ENCODE measurements at regions not wholly inside any gene's neighbourhood (a gene's known extent, or its start where the extent isn't known, plus 50 kb on each side); places are given as distances from the start of the nearest gene placed in this dataset.
"Not testable (repeated sequence)": the region's sequence is repeated elsewhere in the genome, so short reads cannot be mapped to it uniquely, and the experiment has no call there.

DNA sequence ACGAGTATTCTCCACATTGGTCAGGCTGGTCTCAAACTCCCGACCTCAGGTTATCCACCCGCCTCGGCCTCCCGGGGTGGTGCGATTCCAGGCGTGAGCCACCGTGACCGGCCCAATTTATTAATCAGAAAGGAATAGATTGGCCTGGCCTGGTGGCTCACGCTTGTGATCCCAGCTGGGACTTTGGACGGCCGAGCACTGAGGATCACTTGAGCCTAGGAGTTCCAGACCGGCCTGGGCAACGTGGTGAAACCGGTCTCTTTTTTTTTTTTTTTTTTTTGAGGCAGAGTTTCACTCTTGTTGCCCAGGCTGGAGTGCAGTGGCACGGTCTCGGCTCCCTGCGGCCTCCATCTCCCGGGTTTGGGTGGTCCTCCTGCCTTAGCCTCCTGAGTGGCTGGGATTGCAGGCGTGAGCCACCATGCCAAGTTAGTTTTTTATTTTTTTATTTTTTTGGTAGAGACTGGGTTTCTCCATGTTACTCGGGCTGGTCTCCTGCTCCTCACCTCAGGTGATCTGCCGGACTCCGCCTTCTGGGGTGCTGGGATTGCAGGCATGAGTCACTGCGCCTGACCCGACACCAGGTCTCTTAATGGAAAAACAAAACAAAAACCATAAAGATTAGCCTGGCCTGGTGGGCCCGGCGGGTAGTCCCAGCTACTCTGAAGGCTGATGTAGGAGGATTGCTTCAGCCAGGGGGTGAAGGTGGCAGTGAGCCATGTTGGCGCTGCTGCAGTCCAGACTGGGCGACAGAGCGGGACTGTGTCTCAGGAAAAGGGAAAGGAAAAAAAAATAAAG is 141.0 kb downstream of the GOLGA6L22 start:
- H3K27me3 Mint-ChIP-seq (ENCODE audit: insufficient read depth); H3K4me1 Mint-ChIP-seq (ENCODE audit: low read depth); H3K36me3 Mint-ChIP-seq (ENCODE audit: low read depth); H3K9me3 Mint-ChIP-seq; H3K4me3 Mint-ChIP-seq; intact Hi-C loops (cut with micrococcal nuclease); DNase-seq (ENCODE audit: low spot score); H3K27ac Mint-ChIP-seq: not testable (repeated sequence)

DNA sequence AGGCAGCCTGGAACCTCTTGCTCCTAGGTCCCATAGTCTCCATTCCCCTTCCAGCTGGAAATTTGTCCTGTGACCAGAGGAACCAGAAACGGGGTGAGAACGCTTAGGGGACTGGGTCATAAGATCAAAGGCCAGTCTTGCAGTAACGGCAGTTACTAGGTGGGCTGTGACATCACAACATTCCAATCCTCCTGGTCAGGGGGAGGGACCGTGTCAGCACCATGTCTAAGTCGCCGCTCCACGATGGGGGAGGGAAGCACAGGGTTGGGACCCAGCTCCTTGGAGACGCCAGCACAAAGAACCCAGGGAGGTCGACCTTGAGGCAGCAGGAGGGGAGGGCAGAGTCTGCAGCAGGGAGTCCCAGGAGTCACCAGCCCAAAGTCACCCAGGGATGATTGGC is 158.3 kb downstream of the GOLGA6L22 start:
- H3K9me3 Mint-ChIP-seq; H3K4me1 Mint-ChIP-seq (ENCODE audit: low read depth); H3K4me3 Mint-ChIP-seq; intact Hi-C loops (cut with micrococcal nuclease); H3K36me3 Mint-ChIP-seq (ENCODE audit: low read depth); DNase-seq (ENCODE audit: low spot score); H3K27ac Mint-ChIP-seq; H3K27me3 Mint-ChIP-seq (ENCODE audit: insufficient read depth): not testable (repeated sequence)

GRCh38 chr15:22631789-22632188 is 154.7 kb upstream of the NIPA1 start:
- intact Hi-C loops (cut with micrococcal nuclease); H3K9me3 Mint-ChIP-seq; H3K27me3 Mint-ChIP-seq (ENCODE audit: insufficient read depth); H3K36me3 Mint-ChIP-seq (ENCODE audit: low read depth); H3K4me1 Mint-ChIP-seq (ENCODE audit: low read depth); H3K27ac Mint-ChIP-seq; H3K4me3 Mint-ChIP-seq; DNase-seq (ENCODE audit: low spot score): not testable (repeated sequence)

DNA sequence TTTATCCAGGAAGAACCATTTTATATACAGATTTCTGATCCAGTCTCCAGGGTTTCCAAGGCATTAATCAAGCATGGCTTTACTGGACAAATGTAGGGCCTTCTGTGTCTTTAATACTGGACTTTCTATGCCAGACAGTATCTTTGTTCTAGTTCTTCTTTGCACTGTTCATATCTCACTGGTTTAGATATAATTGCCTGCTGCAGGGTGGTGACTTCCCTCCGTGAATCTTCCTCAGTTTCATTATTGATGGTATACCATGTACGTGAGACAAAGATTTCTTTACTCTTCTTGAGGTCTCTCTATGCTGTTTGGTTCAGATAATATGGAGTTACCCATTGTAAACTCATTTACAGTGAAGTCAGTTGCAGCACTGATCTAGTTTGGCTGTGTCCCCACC is 146.5 kb upstream of the NIPA1 start:
- H3K4me1 Mint-ChIP-seq (ENCODE audit: low read depth); intact Hi-C loops (cut with micrococcal nuclease); H3K36me3 Mint-ChIP-seq (ENCODE audit: low read depth); H3K27ac Mint-ChIP-seq; H3K9me3 Mint-ChIP-seq; DNase-seq (ENCODE audit: low spot score); H3K4me3 Mint-ChIP-seq: not testable (repeated sequence)
- H3K27me3 Mint-ChIP-seq (ENCODE audit: insufficient read depth) = peaks cover 17% of the 10 kb centered on the region

GRCh38 chr15:22649458-22649857 is 137.0 kb upstream of the NIPA1 start:
- H3K27ac Mint-ChIP-seq; intact Hi-C loops (cut with micrococcal nuclease); H3K9me3 Mint-ChIP-seq; H3K4me1 Mint-ChIP-seq (ENCODE audit: low read depth); H3K4me3 Mint-ChIP-seq; H3K36me3 Mint-ChIP-seq (ENCODE audit: low read depth); DNase-seq (ENCODE audit: low spot score): not testable (repeated sequence)
- peaks cover 30% of the 10 kb centered on the region for H3K27me3 Mint-ChIP-seq (ENCODE audit: insufficient read depth)

- H3K36me3 Mint-ChIP-seq (ENCODE audit: low read depth); H3K27ac Mint-ChIP-seq; H3K4me1 Mint-ChIP-seq (ENCODE audit: low read depth); H3K9me3 Mint-ChIP-seq; intact Hi-C loops (cut with micrococcal nuclease); H3K4me3 Mint-ChIP-seq; DNase-seq (ENCODE audit: low spot score): not testable (repeated sequence)
- H3K27me3 Mint-ChIP-seq (ENCODE audit: insufficient read depth) = peaks cover 34% of the 10 kb centered on the region
Measured at GRCh38 chr15:22651179-22651578, 135.3 kb upstream of the NIPA1 start.

GRCh38 chr15:22664294-22665058 is 122.0 kb upstream of the NIPA1 start:
- H3K4me1 Mint-ChIP-seq (ENCODE audit: low read depth); H3K9me3 Mint-ChIP-seq; H3K4me3 Mint-ChIP-seq; H3K36me3 Mint-ChIP-seq (ENCODE audit: low read depth); DNase-seq (ENCODE audit: low spot score); intact Hi-C loops (cut with micrococcal nuclease); H3K27ac Mint-ChIP-seq: not testable (repeated sequence)
- H3K27me3 Mint-ChIP-seq (ENCODE audit: insufficient read depth) = peaks cover 31% of the 10 kb centered on the region

DNA sequence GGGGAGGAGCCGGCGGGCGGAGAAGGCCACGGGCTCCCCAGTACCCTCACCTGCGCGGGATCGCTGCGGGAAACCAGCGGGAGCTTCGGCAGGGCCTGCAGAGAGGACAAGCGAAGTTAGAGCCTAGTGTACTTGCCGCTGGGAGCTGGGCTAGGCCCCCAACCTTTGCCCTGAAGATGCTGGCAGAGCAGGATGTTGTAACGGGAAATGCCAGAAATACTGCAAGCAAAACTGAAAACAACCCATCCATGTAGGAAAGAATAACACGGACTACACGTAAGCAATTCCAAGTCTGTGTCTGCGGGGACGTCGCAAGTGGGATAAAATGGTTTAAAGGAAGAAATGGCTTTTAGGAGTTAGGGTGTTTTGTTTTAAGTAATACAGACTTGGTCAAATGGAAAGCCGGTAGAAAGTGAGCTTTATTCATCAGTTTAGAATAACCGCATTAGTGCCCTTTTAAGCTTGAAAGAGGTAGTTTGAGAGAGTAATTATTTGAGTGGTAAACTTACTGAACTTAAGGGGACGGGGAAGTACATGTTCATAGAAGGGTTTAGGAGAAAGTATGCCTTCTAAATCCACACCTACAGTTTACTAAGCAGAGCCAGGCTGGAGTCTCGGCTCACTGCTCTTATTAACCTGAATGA is 121.3 kb upstream of the NIPA1 start:
- Mint-ChIP-seq H3K27ac (peak overlapping the region; percentile 63), H3K4me3 (peak overlapping the region; percentile 30), H3K27me3 (ENCODE audit: insufficient read depth) (peaks cover 28% of the 10 kb centered on the region)
- DNase-seq (ENCODE audit: low spot score); intact Hi-C loops (cut with micrococcal nuclease); H3K36me3 Mint-ChIP-seq (ENCODE audit: low read depth); H3K4me1 Mint-ChIP-seq (ENCODE audit: low read depth); H3K9me3 Mint-ChIP-seq: not testable (repeated sequence)

DNA sequence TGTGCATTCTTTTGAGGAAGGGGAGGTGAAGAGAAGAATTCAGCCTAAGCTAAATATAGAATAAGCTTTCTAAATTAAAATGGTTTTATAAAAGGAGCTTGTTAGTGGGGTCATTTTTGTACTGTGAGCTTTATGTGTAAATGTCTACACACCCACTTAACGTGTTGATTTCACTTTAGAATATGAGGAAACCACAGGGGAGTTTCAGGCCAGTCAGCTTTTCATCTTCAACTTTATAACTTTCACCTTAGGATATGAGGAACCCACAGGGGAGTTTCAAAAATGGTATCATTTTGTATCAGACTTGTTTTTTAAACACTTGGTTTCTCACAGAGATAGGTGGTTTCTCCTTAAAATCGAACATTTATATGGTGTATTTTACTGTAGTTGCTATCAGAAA is 120.7 kb upstream of the NIPA1 start:
- H3K4me1 Mint-ChIP-seq (ENCODE audit: low read depth); intact Hi-C loops (cut with micrococcal nuclease); DNase-seq (ENCODE audit: low spot score); H3K9me3 Mint-ChIP-seq; H3K36me3 Mint-ChIP-seq (ENCODE audit: low read depth): not testable (repeated sequence)
- peak overlapping the region; percentile 63 for H3K27ac Mint-ChIP-seq
- peak overlapping the region; percentile 30 for H3K4me3 Mint-ChIP-seq
- H3K27me3 Mint-ChIP-seq (ENCODE audit: insufficient read depth) = peaks cover 28% of the 10 kb centered on the region

- intact Hi-C loops (cut with micrococcal nuclease); H3K27me3 Mint-ChIP-seq (ENCODE audit: insufficient read depth); H3K9me3 Mint-ChIP-seq; H3K27ac Mint-ChIP-seq; H3K4me1 Mint-ChIP-seq (ENCODE audit: low read depth); DNase-seq (ENCODE audit: low spot score); H3K36me3 Mint-ChIP-seq (ENCODE audit: low read depth); H3K4me3 Mint-ChIP-seq: not testable (repeated sequence)
Measured at GRCh38 chr15:22684786-22685185, 101.7 kb upstream of the NIPA1 start.

GRCh38 chr15:22699881-22700280 is 86.6 kb upstream of the NIPA1 start:
- H3K4me1 Mint-ChIP-seq (ENCODE audit: low read depth); H3K4me3 Mint-ChIP-seq; H3K27ac Mint-ChIP-seq; intact Hi-C loops (cut with micrococcal nuclease); DNase-seq (ENCODE audit: low spot score); H3K9me3 Mint-ChIP-seq; H3K27me3 Mint-ChIP-seq (ENCODE audit: insufficient read depth); H3K36me3 Mint-ChIP-seq (ENCODE audit: low read depth): not testable (repeated sequence)

DNA sequence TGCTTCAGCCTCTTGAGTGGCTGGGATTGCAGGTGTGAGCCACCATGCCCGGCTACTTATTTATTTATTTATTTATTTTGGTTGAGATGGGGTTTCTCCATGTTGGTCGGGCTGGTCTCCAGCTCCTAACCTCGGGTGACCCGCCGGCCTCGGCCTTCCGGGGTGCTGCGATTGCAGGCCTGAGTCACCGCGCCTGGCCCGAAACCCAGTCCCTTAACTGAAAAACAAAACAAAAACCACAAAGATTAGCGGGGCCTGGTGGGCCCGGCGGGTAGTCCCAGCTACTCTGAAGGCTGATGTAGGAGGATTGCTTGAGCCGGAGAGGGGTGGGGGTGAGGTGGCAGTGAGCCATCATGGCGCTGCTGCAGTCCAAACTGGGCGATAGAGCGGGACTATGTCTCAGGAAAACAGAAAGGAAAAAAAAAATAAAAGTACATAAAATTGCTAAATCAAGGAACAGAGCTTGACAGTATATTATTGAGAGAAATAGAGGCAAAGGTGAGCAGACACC is 75.6 kb upstream of the NIPA1 start:
- peaks cover 26% of the 10 kb centered on the region for H3K27me3 Mint-ChIP-seq (ENCODE audit: insufficient read depth)
- H3K36me3 Mint-ChIP-seq (ENCODE audit: low read depth); DNase-seq (ENCODE audit: low spot score); intact Hi-C loops (cut with micrococcal nuclease); H3K9me3 Mint-ChIP-seq; H3K27ac Mint-ChIP-seq; H3K4me3 Mint-ChIP-seq; H3K4me1 Mint-ChIP-seq (ENCODE audit: low read depth): not testable (repeated sequence)

GRCh38 chr15:22713933-22714332 is 72.5 kb upstream of the NIPA1 start:
- H3K4me3 Mint-ChIP-seq; H3K9me3 Mint-ChIP-seq; H3K4me1 Mint-ChIP-seq (ENCODE audit: low read depth); H3K27ac Mint-ChIP-seq; H3K36me3 Mint-ChIP-seq (ENCODE audit: low read depth); DNase-seq (ENCODE audit: low spot score); intact Hi-C loops (cut with micrococcal nuclease): not testable (repeated sequence)
- H3K27me3 Mint-ChIP-seq (ENCODE audit: insufficient read depth) = peaks cover 38% of the 10 kb centered on the region

All from activated T-helper 1 cell treated with anti-CD3 and anti-CD28 coated beads, Interleukin-12 subunit alpha, Interleukin-12 subunit beta, Interleukin-2, Interleukin-4 antibody, amounts not matched to agents 30 ng/mL and 10 ng/mL and 1 ng/mL, durations not matched to agents 14 hours and 24 hours and 36 hours (primary cell).